RCC 7860 (cell line): ENCODE measurements at regions not wholly inside any gene's neighbourhood (a gene's known extent, or its start where the extent isn't known, plus 50 kb on each side); places are given as distances from the start of the nearest gene placed in this dataset.
"Not testable (repeated sequence)": the region's sequence is repeated elsewhere in the genome, so short reads cannot be mapped to it uniquely, and the experiment has no call there.

Experiments
- DNase-seq: peaks from one replicate; pipeline ENCODE4 v3.0.0-alpha.2; 2015; ENCODE audit warnings: low spot score
- FAIRE-seq: peaks from 2 replicates; lab custom pipeline; 2012; peaks lifted over from hg19 to GRCh38; lab: Jason Lieb, UNC

- FAIRE-seq, DNase-seq: not testable (repeated sequence)
Observed at GRCh38 chrX:96486687-96487086, 198.0 kb upstream of the DIAPH2 start.

GRCh38 chrX:96502507-96502906 is 182.1 kb upstream of the DIAPH2 start:
- DNase-seq: no peak
- no peak for FAIRE-seq

DNA sequence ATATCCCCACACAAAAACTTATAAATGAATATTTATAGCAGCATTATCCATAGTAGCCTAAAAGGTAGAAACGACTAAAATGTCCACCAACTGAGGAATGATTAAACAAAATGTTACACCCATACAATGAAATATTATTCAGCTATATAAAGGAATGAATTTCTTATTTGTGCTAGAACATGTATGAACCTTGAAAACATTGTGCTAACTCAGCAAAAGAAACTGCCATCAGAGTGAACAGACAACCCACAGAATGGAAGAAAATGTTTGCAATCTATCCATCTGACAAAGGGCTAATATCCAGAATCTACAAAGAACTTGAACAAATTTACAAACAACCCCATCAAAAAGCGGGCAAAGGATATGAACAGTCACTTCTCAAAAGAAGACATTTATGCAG is 155.3 kb upstream of the DIAPH2 start:
- not testable (repeated sequence) for FAIRE-seq, DNase-seq

- no peak for FAIRE-seq
- no peak for DNase-seq
Observed at GRCh38 chrX:96538104-96538725, 146.4 kb upstream of the DIAPH2 start.

DNA sequence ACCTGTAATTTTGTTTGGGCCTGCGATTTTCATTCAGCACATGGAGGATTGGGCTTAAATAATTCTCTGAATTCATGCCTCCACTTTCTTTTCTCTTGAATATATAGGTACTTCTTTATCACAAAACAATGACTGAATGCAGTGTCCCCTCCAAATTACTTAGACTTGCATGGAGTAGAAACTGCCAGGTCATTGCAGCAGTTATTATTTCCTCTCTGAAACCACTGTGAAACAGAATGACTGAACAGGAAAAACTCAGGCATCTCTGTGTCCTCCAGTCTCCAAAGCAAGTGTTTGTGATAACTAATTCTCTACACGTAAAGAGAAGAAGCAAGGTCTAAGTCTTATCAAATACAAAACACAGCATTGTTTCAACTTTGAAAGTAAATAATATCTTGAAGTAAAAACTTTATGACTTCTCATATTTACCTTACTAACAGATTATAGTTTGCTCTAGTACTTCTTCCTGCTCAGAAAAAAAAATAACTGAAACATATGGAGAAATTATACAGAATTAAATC is 144.5 kb upstream of the DIAPH2 start:
- no peak for DNase-seq
- no peak for FAIRE-seq

- not testable (repeated sequence) for FAIRE-seq, DNase-seq
Observed at GRCh38 chrX:96546281-96546680, 138.4 kb upstream of the DIAPH2 start.

DNA sequence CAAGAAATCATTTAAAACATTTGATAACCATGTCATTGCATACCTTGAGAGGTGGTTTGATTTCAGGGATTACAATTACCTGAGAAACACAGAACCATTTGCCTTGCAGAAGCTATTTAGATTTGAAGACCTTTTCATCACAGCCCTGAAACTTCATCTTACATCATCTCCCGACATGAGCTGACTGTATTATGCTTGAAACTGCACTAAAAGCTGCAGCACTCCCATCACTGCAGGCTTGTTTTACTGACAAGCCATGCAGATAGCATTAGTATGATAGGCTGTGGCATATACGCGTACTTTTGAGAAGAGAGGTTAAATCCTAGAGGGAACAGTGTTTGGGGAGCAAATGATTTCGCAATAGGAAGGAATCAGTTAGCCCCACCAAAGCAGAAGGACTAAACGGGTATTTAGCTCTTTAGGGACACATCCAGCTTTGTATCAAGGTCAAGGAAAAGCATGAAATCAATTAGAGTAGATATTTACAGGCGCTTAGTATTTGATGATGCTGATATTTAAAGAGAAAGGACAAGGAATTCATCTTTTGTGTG is 133.2 kb upstream of the DIAPH2 start:
- DNase-seq (no peak), FAIRE-seq (no peak)

DNA sequence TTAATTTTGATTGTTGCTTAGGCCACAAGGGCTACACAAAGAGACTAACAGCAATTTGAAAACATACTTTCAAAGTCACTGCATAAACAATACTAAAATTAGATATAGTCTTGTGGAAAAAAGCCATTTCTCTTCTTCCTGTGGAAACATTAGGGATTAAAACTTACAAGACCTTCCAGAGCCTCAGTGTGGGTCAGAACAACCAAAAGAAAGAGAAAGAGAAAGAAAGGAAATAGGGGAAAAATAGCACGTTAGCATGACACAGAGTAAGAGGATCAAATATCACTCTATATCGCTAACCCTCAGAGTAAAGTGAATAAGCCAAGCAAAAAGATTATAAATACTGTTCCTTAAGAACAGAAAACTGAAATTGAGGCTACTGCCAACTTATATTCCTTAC is 127.8 kb upstream of the DIAPH2 start:
- no peak for FAIRE-seq
- DNase-seq: no peak

DNA sequence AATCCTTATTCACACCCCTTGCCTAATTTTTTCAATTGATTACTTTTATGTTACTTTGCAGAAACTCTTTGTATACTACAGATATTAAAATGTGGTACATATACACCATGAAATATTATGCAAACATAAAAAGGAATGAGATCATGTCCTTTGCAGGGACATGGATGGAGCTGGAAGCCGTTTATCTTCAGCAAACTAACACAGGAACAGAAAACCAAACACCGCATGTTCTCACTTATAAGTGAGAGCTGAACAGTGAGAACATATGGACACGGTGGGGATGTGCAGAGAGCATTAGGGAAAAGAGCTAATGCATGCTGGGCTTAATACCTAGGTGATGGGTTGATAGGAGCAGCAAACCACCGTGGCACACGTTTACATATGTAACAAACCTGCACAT is 123.5 kb upstream of the DIAPH2 start:
- not testable (repeated sequence) for FAIRE-seq, DNase-seq

DNA sequence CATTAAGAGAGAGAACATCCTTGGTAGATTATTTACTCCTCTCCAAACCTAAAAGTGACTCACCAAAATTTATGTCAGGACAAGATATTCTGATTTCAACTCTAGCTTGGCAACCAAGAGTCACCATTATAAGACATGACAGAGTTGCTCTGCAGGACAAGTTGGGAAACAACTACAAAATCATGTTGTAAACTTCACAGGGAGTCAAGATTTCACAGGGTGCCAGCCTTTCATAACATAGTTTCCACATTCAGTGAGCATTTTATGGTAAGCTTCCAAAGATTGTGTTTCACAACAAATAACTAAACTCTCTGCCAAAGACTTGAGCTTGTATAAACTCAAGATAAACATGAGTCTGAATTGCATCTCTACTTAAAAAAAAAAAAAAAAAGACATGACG is 121.0 kb upstream of the DIAPH2 start:
- FAIRE-seq (no peak), DNase-seq (no peak)

GRCh38 chrX:96564595-96564994 is 120.0 kb upstream of the DIAPH2 start:
- DNase-seq (no peak), FAIRE-seq (no peak)

GRCh38 chrX:96566878-96567277 is 117.8 kb upstream of the DIAPH2 start:
- DNase-seq (no peak), FAIRE-seq (no peak)

GRCh38 chrX:96568071-96568470 is 116.6 kb upstream of the DIAPH2 start:
- DNase-seq (no peak), FAIRE-seq (no peak)

GRCh38 chrX:96569034-96569433 is 115.6 kb upstream of the DIAPH2 start:
- DNase-seq (no peak), FAIRE-seq (no peak)

DNA sequence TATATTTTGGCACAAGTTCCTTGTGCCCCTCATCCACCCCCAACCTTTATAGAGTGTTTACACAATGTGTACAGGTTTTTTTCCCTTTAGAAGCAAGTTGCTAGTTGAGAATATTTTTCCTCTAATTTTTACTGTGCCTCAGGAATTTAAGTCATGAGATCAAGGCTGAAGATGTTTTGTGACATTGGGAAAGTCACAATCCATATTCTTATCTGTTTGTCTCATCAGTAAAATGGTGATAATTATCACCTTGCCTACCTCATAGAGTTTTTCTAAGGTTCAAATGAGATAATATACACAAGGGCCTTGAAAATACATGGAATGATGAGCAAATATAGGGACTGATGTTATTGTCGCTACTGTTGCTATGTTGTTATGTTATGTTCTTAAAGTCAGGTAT is 109.6 kb upstream of the DIAPH2 start:
- no peak for FAIRE-seq
- no peak for DNase-seq

DNA sequence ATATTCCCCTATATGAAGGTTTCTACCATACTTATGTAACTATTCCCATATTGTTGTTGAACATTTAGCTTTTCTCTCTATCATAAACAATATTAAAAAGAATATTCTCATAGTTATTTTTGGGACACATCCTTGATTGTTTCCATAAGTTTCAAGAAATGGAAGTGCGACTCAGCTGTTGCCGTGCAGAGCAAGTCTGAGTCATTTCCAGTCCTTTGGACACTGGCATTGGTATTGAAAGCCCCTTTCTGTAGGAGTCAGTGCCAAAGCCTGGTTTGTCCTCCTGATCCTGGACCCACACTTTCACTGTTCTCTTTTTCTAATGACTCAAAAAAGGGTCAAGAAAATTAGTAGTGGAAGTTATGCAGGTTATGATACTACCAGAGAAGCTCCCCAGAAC is 108.3 kb upstream of the DIAPH2 start:
- DNase-seq (no peak), FAIRE-seq (no peak)

- no peak for FAIRE-seq
Observed at GRCh38 chrX:96578781-96579180, 105.9 kb upstream of the DIAPH2 start.

GRCh38 chrX:96579252-96579651 is 105.4 kb upstream of the DIAPH2 start:
- no peak for DNase-seq
- no peak for FAIRE-seq

More at GRCh38 chrX:96578781-96579180, 105.9 kb upstream of the DIAPH2 start:
- no peak for DNase-seq

- FAIRE-seq (no peak), DNase-seq (no peak)
Observed at GRCh38 chrX:96590403-96590802, 94.2 kb upstream of the DIAPH2 start.

DNA sequence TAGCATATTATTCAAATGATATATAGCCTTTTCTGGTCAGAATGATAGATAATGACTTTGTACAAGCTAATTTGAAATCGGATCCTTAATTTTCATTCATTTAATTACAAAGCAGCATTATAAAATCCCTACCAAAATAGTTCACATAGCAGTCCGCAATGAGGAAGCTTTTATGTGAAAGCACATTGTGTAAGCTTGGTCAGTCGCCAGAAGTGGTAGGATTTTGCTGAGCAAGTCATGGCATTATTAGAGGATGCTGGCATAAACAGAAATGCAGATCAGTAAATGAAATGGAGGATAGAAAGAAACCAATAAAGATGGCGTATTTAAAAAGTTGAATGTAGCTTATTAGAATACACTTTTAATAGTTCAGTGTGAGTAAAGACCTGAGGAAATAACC is 93.2 kb upstream of the DIAPH2 start:
- FAIRE-seq: no peak
- no peak for DNase-seq

DNA sequence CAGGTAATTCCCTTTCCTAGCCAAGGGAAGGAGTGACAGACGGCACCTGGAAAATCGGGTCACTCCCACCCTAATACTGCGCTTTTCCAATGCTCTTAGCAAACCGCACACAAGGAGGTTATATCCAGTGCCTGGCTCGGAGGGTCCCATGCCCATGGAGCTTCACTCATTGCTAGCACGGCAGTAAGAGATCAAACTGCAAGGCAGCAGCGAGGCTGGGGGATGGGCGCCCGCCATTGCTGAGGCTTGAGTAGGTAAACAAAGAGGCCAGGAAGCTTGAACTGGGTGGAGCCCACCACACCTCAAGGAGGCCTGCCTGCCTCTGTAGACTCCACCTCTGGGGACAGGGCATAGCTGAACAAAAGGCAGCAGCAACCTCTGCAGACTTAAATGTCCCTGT is 86.8 kb upstream of the DIAPH2 start:
- FAIRE-seq, DNase-seq: not testable (repeated sequence)

GRCh38 chrX:96611619-96612362 is 72.9 kb upstream of the DIAPH2 start:
- no peak for DNase-seq
- FAIRE-seq: no peak
